ENCODE measurements at regions not wholly inside any gene's neighbourhood (a gene's known extent, or its start where the extent isn't known, plus 50 kb on each side); places are given as distances from the start of the nearest gene placed in this dataset.

- TF ChIP-seq, protein P1, sequence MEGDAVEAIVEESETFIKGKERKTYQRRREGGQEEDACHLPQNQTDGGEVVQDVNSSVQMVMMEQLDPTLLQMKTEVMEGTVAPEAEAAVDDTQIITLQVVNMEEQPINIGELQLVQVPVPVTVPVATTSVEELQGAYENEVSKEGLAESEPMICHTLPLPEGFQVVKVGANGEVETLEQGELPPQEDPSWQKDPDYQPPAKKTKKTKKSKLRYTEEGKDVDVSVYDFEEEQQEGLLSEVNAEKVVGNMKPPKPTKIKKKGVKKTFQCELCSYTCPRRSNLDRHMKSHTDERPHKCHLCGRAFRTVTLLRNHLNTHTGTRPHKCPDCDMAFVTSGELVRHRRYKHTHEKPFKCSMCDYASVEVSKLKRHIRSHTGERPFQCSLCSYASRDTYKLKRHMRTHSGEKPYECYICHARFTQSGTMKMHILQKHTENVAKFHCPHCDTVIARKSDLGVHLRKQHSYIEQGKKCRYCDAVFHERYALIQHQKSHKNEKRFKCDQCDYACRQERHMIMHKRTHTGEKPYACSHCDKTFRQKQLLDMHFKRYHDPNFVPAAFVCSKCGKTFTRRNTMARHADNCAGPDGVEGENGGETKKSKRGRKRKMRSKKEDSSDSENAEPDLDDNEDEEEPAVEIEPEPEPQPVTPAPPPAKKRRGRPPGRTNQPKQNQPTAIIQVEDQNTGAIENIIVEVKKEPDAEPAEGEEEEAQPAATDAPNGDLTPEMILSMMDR (IDR thresholded peaks at IDR 0.05; ENCODE audit: insufficient read depth, low read length, severe bottlenecking) = no peak
- FAIRE-seq (no peak), DNase-seq (ENCODE audit: low read depth) (no peak)
- no peaks in the 10 kb centered on the region for H3K36me3 ChIP-seq (ENCODE audit: control insufficient read depth, insufficient read depth, low read length)
- H3K4me3 ChIP-seq (ENCODE audit: low read depth, low read length) = no peak overlapping the region
- no peaks in the 10 kb centered on the region for H3K27me3 ChIP-seq (ENCODE audit: control insufficient read depth, insufficient read depth, low read length)
Measured at GRCh38 chr16:77618951-77619350, 103.4 kb upstream of the NUDT7 start.

GRCh38 chr16:77624085-77624484, 98.2 kb upstream of the NUDT7 start:
- no peak for FAIRE-seq
- no peak overlapping the region for H3K4me3 ChIP-seq (ENCODE audit: low read depth, low read length)

DNA sequence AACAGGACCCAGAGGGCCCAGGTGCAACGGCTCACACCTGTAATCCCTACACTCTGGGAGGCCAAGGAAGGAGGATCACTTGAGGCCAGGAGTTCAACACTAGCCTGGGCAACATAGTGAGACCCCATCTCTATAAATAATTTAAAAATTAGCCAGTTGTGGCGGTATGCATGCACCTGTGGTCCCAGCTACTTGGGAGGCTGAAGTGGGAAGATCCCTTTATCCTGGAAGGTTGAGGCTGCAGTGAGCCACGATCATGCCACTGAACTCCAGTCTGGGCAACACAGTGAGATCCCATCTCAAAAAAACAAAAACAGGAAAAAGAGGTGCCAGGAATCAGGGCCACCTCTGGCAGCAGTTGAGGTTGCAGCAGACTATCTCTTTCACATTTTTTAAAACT, 85.7 kb upstream of the NUDT7 start:
- FAIRE-seq (no peak), DNase-seq (ENCODE audit: low read depth) (no peak)
- Histone ChIP-seq H3K27me3 (ENCODE audit: control insufficient read depth, insufficient read depth, low read length) (no peaks in the 10 kb centered on the region), H3K4me3 (ENCODE audit: low read depth, low read length) (no peak overlapping the region), H3K36me3 (ENCODE audit: control insufficient read depth, insufficient read depth, low read length) (no peaks in the 10 kb centered on the region)
- TF ChIP-seq, protein P1 (IDR thresholded peaks at IDR 0.05; ENCODE audit: insufficient read depth, low read length, severe bottlenecking) = no peak

More at GRCh38 chr16:77624085-77624484, 98.2 kb upstream of the NUDT7 start:
- TF ChIP-seq, protein P1 (IDR thresholded peaks at IDR 0.05; ENCODE audit: insufficient read depth, low read length, severe bottlenecking) = no peak
- Histone ChIP-seq H3K36me3 (ENCODE audit: control insufficient read depth, insufficient read depth, low read length) (no peaks in the 10 kb centered on the region), H3K27me3 (ENCODE audit: control insufficient read depth, insufficient read depth, low read length) (no peaks in the 10 kb centered on the region)
- no peak for DNase-seq (ENCODE audit: low read depth)

GRCh38 chr16:77637940-77638339, 84.4 kb upstream of the NUDT7 start:
- FAIRE-seq = no peak
- TF ChIP-seq, protein P1 (IDR thresholded peaks at IDR 0.05; ENCODE audit: insufficient read depth, low read length, severe bottlenecking) = no peak

DNA sequence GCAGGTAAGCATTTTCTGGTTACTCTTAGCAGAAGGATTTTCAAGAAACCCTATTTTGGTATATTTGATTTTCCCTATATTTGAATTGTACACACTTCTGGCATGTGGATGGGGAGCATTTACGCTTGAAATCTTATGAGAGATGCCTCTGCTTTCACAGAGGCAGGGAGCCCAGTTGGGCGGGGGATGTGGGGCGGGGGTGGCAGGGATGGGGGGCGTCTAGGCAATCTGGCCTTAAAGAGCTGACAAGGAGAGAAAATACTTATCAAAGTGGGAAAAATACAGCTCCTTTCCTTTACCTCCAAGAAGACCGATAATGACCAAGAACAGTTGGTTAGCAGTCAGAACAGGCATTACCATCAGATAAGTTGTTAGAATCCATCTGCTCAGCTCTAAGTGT, 79.1 kb upstream of the NUDT7 start:
- TF ChIP-seq, protein P1 (IDR thresholded peaks at IDR 0.05; ENCODE audit: insufficient read depth, low read length, severe bottlenecking) = no peak
- H3K27me3 ChIP-seq (ENCODE audit: control insufficient read depth, insufficient read depth, low read length) = no peaks in the 10 kb centered on the region
- no peak overlapping the region for H3K4me3 ChIP-seq (ENCODE audit: low read depth, low read length)
- FAIRE-seq (no peak), DNase-seq (ENCODE audit: low read depth) (no peak)
- no peaks in the 10 kb centered on the region for H3K36me3 ChIP-seq (ENCODE audit: control insufficient read depth, insufficient read depth, low read length)

More at GRCh38 chr16:77637940-77638339, 84.4 kb upstream of the NUDT7 start:
- Histone ChIP-seq H3K36me3 (ENCODE audit: control insufficient read depth, insufficient read depth, low read length) (no peaks in the 10 kb centered on the region), H3K4me3 (ENCODE audit: low read depth, low read length) (no peak overlapping the region), H3K27me3 (ENCODE audit: control insufficient read depth, insufficient read depth, low read length) (no peaks in the 10 kb centered on the region)
- DNase-seq (ENCODE audit: low read depth) = no peak

- no peak for DNase-seq (ENCODE audit: low read depth)
- no peak overlapping the region for H3K4me3 ChIP-seq (ENCODE audit: low read depth, low read length)
- FAIRE-seq = no peak
- H3K27me3 ChIP-seq (ENCODE audit: control insufficient read depth, insufficient read depth, low read length) = no peaks in the 10 kb centered on the region
- TF ChIP-seq, protein P1 (IDR thresholded peaks at IDR 0.05; ENCODE audit: insufficient read depth, low read length, severe bottlenecking) = no peak
- H3K36me3 ChIP-seq (ENCODE audit: control insufficient read depth, insufficient read depth, low read length) = no peaks in the 10 kb centered on the region
Measured at GRCh38 chr16:77645764-77646163, 76.5 kb upstream of the NUDT7 start.

Measured in bronchial epithelial cell (primary cell).